SJCRH30 (cell line): ENCODE measurements at regions not wholly inside any gene's neighbourhood (a gene's known extent, or its start where the extent isn't known, plus 50 kb on each side); places are given as distances from the start of the nearest gene placed in this dataset.
"Not testable (repeated sequence)": the region's sequence is repeated elsewhere in the genome, so short reads cannot be mapped to it uniquely, and the experiment has no call there.

Experiments
- DNase-seq, 2 experiments: peaks; one replicate each; pipeline ENCODE4 v3.0.0-alpha.2; 2015 to 2020
- H3K27ac ChIP-seq: fragments of 250-450 bp; sonication (Bioruptor Pico); 2 replicates; pipeline ENCODE4 v1.5.1; 2020; ENCODE audit warnings: mild to moderate bottlenecking, moderate library complexity
- H3K27me3 ChIP-seq: fragments of 250-450 bp; sonication (Bioruptor Pico); 2 replicates; pipeline ENCODE4 v1.5.1; 2020; ENCODE audit warnings: mild to moderate bottlenecking, moderate library complexity
- H3K36me3 ChIP-seq: fragments of 250-450 bp; sonication (Bioruptor Pico); 2 replicates; pipeline ENCODE4 v1.5.1; 2020; ENCODE audit warnings: mild to moderate bottlenecking, moderate library complexity
- H3K4me1 ChIP-seq: fragments of 250-450 bp; sonication (Bioruptor Pico); 2 replicates; pipeline ENCODE4 v1.5.1; 2020; ENCODE audit warnings: mild to moderate bottlenecking, moderate library complexity
- H3K4me3 ChIP-seq: fragments of 250-450 bp; sonication (Bioruptor Pico); 2 replicates; pipeline ENCODE4 v1.5.1; 2020; ENCODE audit warnings: mild to moderate bottlenecking, moderate library complexity
- H3K9me3 ChIP-seq: fragments of 250-450 bp; sonication (Bioruptor Pico); replicated peaks from 2 replicates; pipeline ENCODE4 v1.5.1; 2020; ENCODE audit warnings: mild to moderate bottlenecking, moderate library complexity

DNA sequence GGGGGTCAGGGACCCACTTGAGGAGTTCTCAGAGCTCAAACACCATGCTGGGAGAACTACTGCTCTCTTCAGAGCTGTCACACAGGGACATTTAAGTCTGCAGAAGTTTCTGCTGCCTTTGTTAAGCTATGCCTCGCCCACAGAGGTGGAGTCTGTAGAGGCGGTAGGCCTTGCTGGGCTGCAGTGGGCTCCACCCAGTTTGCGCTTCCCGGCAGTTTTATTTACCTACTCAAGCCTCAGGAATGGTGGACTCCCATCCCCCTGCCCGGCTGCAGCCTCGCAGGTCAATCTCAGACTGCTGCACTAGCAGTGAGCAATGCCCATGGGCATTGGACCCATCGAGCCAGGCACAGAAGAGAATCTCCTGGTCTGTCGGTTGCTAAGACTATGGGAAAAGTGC, 706.4 kb downstream of the LRRIQ3 start:
- H3K27ac ChIP-seq: no peak overlapping the region
- no peaks in the 10 kb centered on the region for H3K27me3 ChIP-seq
- no peaks in the 10 kb centered on the region for H3K36me3 ChIP-seq
- no peak for DNase-seq
- no peaks in the 10 kb centered on the region for H3K4me1 ChIP-seq
- no peaks in the 10 kb centered on the region for H3K9me3 ChIP-seq
- H3K4me3 ChIP-seq: no peak overlapping the region

DNA sequence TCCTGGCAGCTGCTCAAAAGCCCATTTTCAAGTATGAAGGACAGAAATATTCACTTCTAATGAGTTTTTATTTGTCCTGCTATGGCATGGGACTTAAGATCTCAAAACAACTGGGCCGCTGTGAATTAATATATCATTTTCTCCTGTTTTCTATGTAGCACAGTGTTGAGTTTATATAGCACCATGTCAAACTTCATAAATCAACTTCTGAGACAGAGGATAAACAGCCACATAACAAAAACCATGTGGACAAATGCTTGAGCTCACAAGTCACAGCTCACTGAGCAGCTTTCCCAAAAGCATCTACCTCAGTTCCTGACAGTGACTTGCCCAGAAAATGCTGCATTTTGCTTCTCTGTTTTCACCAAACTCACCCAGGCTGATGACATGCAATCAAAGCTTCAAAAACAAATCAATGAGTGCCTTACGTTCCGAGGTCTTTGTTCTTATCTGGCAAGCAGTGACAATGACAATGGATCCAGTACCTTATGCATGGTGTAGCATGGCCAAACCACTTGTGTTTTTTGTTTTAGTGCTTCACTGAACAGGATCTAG, 722.6 kb downstream of the LRRIQ3 start:
- no peak overlapping the region for H3K27ac ChIP-seq
- no peaks in the 10 kb centered on the region for H3K36me3 ChIP-seq
- no peaks in the 10 kb centered on the region for H3K9me3 ChIP-seq
- no peak for DNase-seq
- H3K4me3 ChIP-seq: no peak overlapping the region
- no peaks in the 10 kb centered on the region for H3K4me1 ChIP-seq
- H3K27me3 ChIP-seq: no peaks in the 10 kb centered on the region

DNA sequence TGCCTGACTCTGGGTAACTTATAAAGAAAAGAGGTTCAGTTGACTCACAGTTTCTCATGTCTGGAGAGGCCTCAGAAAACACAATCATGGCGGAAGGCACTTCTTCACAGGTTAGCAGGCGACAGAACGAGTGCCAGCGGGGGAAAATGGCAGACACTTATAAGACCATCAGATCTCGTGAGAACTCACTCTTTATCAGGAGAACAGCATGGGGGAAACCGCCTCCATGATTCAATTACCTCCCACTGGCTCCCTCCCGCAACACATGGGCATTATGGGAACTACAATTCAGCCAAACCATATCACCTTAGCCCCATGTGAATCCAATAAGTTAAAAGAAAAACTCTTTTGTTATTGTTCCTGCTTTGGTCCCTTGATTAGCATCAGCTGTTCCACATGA, 725.2 kb downstream of the LRRIQ3 start:
- no peaks in the 10 kb centered on the region for H3K9me3 ChIP-seq
- no peaks in the 10 kb centered on the region for H3K4me1 ChIP-seq
- peak in 1 of 2 experiments; percentile 4 for DNase-seq
- no peak overlapping the region for H3K27ac ChIP-seq
- H3K36me3 ChIP-seq: no peaks in the 10 kb centered on the region
- H3K4me3 ChIP-seq: no peak overlapping the region
- H3K27me3 ChIP-seq: no peaks in the 10 kb centered on the region

DNA sequence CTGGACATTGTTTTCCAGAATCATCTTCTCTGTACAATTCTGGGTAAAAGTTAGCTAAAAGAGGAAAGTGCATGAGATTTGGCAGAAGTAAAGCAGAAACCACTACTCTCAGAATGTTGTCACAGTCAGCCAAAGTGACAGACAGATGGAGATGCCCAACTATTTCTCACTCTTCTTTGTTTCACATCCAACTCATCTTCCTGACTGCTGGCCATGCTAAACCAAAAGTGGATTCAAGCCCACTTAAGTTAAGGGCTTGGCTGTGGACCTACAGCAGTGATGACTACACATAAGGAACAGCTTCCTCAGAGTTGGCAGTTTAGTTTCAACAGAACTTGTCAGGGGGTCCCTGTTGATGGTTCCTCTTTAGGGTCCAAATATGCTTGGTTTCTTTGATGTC, 730.2 kb downstream of the LRRIQ3 start:
- H3K4me1 ChIP-seq: no peaks in the 10 kb centered on the region

DNA sequence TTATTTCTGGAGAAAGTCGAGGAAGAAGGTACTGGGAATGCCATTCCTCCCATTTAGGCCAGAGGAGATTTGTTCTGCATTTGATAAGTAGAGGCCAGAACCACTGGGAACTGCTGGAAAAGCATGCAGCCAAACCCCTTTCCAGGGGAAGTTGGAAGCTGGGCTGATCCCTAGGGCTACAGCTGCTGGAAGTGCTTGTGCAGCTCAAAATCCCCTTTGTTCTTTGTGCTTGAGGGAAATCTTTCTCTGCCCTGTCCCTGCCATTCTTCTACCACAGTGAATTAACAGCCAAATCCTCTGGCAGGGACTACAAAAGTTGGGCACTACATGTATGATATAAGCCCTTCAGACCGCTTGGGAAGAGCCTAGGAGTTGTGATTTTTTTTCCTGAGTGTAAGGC, 734.1 kb downstream of the LRRIQ3 start:
- H3K36me3 ChIP-seq: no peaks in the 10 kb centered on the region
- H3K4me3 ChIP-seq: no peak overlapping the region
- H3K4me1 ChIP-seq: no peaks in the 10 kb centered on the region
- H3K27me3 ChIP-seq: no peaks in the 10 kb centered on the region
- no peaks in the 10 kb centered on the region for H3K9me3 ChIP-seq
- peak; percentile 2 to 21 for DNase-seq
- H3K27ac ChIP-seq: no peak overlapping the region

More for the DNA sequence above, 730.2 kb downstream of the LRRIQ3 start:
- Histone ChIP-seq H3K27ac (no peak overlapping the region), H3K36me3 (no peaks in the 10 kb centered on the region), H3K9me3 (no peaks in the 10 kb centered on the region), H3K27me3 (no peaks in the 10 kb centered on the region), H3K4me3 (no peak overlapping the region)
- no peak for DNase-seq

DNA sequence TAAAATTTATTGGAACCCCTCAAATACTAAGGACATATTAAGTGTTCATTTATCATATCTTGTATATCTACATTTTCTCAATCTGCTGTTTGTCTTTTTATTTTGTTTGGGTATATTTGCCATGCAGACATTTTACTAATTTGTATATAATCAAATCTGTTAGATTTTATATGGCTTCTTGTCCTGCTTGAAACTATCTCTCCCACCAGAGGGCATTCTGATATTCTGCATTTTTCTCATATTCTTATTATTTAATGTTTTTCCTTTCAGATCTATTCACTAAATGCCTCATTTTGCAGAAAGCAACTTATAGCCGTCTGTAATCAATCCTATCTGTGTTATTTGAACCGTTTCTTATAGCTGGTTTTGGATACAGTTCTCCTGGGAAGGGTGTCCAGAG, 745.5 kb downstream of the LRRIQ3 start:
- Histone ChIP-seq H3K27ac (no peak overlapping the region), H3K4me3 (no peak overlapping the region), H3K9me3 (no peaks in the 10 kb centered on the region), H3K4me1 (no peaks in the 10 kb centered on the region), H3K27me3 (no peaks in the 10 kb centered on the region), H3K36me3 (no peaks in the 10 kb centered on the region)
- no peak for DNase-seq

DNA sequence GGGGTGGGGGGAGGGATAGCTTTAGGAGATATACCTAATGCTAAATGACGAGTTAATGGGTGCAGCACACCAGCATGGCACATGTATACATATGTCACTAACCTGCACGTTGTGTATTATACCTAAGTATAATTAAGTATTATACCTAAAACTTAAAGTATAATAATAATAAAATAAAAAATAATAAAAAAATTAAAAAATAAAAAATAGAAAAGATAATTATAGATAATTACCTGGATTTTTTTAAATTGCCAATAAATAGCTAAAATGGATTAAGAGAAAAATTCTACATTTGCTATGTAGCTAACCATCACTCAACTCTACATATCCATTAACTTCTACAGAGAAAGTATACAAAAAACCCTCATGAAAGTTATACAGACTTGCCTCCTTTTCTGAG, 747.3 kb downstream of the LRRIQ3 start:
- not testable (repeated sequence) for H3K4me3 ChIP-seq, DNase-seq, H3K9me3 ChIP-seq, H3K27me3 ChIP-seq, H3K4me1 ChIP-seq, H3K27ac ChIP-seq, H3K36me3 ChIP-seq

DNA sequence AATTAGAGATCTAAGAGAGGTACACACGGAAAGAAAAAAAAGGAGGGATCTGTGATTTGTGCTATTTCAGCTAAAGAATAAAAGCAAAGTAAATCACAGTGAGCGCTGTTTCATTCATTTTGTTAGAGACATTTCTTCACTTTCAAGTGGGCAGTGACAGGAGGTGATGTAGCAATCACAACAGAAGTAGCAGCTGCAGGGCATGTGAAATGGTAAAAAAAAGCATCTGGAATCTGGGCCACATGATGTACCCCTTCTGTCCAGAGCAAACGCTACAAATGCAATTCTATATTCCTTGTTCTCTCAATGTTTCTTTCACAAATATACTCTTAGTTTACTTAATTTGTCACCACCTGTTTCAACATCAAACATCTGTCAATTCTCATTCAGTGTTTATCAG, 786.5 kb downstream of the LRRIQ3 start:
- Histone ChIP-seq H3K9me3 (no peaks in the 10 kb centered on the region), H3K4me1 (no peaks in the 10 kb centered on the region), H3K27me3 (no peaks in the 10 kb centered on the region), H3K36me3 (no peaks in the 10 kb centered on the region), H3K4me3 (no peak overlapping the region), H3K27ac (no peak overlapping the region)
- DNase-seq: no peak

DNA sequence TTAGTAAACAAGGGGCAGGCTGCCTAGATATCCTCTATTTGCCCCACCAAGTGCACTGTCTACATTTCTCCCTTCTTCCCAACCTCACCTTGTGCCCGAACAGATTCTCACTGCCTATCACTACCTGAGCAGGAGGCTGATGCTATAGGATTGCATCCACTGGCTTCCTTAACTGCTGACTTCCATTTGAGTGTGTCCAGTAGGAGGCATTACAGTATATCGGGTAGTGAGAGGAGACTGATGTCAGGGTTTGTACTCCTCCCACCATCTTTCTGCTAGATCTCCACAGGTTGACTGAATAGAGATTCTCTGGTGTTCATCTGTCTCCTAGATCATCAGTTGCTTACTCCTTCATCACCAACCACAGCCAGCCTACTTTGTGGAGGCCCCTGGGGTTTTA, 796.3 kb downstream of the LRRIQ3 start:
- Histone ChIP-seq H3K4me3 (no peak overlapping the region), H3K9me3 (no peaks in the 10 kb centered on the region), H3K27me3 (no peaks in the 10 kb centered on the region), H3K36me3 (no peaks in the 10 kb centered on the region), H3K4me1 (no peaks in the 10 kb centered on the region), H3K27ac (no peak overlapping the region)
- DNase-seq: peak in 1 of 2 experiments; percentile 1

DNA sequence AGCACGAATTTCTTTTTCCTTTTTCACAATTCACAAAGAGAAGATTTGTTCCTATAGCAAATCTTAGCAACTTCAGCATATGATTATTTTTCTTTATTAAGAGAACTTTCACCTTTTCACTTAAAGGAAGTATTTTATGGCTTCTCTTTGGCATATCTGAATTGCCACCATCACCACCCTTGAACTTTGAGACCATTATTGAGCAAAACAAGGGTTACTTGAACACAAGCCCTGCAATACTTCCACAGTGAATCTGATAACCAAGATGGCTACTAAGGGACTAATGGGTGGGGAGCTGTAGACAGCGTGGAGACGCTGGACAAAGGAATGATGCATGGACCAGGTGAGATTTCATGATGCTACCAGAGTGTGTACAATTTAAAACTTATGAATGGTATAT, 815.0 kb downstream of the LRRIQ3 start:
- H3K27me3 ChIP-seq: no peaks in the 10 kb centered on the region
- H3K4me1 ChIP-seq: no peaks in the 10 kb centered on the region
- no peak for DNase-seq
- no peaks in the 10 kb centered on the region for H3K9me3 ChIP-seq
- H3K27ac ChIP-seq: no peak overlapping the region
- H3K4me3 ChIP-seq: no peak overlapping the region
- H3K36me3 ChIP-seq: no peaks in the 10 kb centered on the region

DNA sequence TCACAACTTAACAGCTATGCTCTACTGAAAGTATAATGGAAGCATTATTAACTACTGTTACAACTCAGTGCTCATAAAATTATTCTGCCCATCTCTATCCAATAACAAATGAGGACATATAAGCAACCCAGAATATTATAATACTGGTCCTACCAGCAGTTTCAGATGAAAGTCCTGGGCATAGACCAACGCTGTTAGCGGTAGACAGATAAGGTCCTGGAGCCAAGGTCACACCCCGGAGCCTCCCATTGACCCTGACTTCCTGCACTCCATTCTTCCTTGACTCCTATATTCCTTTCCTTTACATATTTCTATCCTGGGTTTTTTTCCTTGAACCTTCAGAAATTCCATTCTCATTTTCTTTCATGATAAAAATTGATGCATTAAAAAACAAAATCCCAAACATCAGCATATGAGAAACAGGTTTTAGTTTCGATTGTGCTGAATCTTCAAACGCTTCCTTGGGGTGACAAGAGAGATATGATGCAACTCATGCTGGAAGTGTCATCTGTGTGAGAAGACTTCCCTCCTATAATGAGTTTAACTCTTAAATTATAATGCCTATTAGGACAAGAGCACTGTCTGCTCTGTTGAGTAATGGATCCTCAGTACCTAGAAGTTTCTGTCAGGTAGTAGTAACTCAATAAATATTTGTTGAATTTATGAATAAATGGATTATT, 831.1 kb downstream of the LRRIQ3 start:
- no peak overlapping the region for H3K27ac ChIP-seq
- H3K4me3 ChIP-seq: no peak overlapping the region
- H3K4me1 ChIP-seq: no peaks in the 10 kb centered on the region
- no peaks in the 10 kb centered on the region for H3K27me3 ChIP-seq
- H3K9me3 ChIP-seq: no peaks in the 10 kb centered on the region
- no peaks in the 10 kb centered on the region for H3K36me3 ChIP-seq
- DNase-seq: no peak

DNA sequence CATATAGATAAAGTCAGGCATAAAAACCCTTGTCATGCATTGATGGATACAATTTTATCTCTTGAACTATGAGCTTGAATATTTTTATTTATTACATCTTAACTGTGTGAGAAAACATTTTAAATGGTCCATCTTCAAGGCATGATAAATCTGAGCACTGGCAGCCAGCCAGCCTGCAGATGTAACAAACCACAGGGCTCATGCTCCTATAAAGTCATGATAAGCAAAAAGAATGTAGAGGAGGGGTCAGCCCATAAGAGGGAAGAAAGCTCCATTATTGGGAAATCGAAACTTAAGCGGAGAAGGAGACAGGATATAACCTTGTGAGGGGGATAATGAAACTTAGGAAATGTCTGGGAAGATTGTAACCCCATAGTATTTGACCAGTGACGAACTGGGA, 839.0 kb downstream of the LRRIQ3 start:
- Histone ChIP-seq H3K9me3 (no peaks in the 10 kb centered on the region), H3K36me3 (no peaks in the 10 kb centered on the region), H3K4me1 (no peaks in the 10 kb centered on the region), H3K27me3 (no peaks in the 10 kb centered on the region), H3K4me3 (no peak overlapping the region), H3K27ac (no peak overlapping the region)
- no peak for DNase-seq

DNA sequence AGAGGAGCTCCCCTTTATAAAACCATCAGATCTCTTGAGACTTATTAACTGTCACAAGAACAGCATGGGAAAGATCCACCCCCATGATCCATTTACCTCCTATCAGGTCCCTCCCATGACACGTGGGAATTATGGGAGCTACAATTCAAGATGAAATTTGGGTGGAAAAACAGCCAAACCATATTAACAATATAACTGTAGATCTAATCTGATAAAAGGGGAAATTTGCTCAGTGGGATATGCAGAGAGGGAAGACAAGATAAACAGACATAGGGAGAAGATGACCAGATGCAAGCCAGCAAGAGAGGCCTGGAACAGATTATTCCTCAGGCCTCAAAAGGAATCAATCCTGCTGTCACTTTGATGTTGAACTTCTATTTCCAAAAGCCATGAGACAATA, 841.5 kb downstream of the LRRIQ3 start:
- no peaks in the 10 kb centered on the region for H3K27me3 ChIP-seq
- H3K36me3 ChIP-seq: no peaks in the 10 kb centered on the region
- no peaks in the 10 kb centered on the region for H3K4me1 ChIP-seq
- DNase-seq: no peak
- H3K4me3 ChIP-seq: no peak overlapping the region
- H3K27ac ChIP-seq: no peak overlapping the region
- H3K9me3 ChIP-seq: no peaks in the 10 kb centered on the region

DNA sequence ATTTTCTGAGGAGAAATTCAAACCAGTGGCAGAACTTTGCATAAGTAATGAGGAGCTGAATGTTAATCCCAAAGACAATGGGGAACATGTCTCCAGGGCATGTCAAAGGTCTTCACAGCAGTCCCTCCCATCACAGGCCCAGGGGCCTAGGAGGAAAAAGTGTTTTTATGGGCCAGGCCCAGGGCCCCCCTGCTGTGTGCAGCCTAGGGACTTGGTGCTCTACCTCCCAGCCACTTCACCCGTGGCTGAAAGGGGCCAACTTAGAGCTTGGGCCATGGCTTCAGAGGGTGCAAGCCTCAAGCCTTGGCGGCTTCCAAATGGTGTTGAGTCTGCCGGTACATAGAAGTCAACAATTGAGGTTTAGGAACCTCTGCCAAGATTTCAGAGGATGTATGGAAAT, 854.0 kb downstream of the LRRIQ3 start:
- DNase-seq: no peak
- Histone ChIP-seq H3K27ac (no peak overlapping the region), H3K36me3 (no peaks in the 10 kb centered on the region)

DNA sequence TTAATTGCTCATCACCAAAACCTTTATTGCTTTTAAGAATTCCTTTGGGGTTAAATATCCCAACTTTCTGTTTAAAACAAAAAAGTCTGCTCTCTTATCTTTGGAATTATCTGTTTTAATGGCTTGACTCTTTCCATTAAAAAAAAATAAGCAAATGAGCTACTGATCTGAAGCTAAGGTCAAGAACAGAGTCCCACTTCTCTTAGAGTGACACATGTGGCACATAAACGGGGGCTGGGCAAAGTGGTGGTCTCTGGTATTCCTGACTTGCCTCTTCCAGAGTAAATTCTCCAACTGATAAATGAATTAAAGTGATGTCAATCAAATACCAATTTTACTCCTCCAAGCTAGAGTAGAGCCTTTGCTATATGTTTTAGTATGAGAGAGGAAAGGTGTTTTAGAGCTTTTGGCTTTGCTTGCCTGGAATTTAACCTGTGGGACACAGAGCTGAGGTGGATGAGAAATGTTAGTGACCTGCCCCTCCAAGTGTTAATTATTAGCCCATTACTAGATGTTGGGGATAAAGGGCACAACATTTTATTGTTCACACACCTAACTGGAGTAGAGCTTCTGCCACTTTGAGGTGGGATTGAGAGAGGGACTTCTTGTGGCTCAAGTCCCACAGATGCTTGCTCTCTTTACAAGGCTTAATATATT, 864.0 kb downstream of the LRRIQ3 start:
- H3K4me3 ChIP-seq: no peak overlapping the region
- H3K27me3 ChIP-seq: no peaks in the 10 kb centered on the region
- H3K36me3 ChIP-seq: no peaks in the 10 kb centered on the region
- no peaks in the 10 kb centered on the region for H3K9me3 ChIP-seq
- no peak overlapping the region for H3K27ac ChIP-seq
- DNase-seq: no peak
- H3K4me1 ChIP-seq: no peaks in the 10 kb centered on the region

More for the DNA sequence above, 854.0 kb downstream of the LRRIQ3 start:
- Histone ChIP-seq H3K4me1 (no peaks in the 10 kb centered on the region; the same call in 1 of the 2 replicates), H3K27me3 (no peaks in the 10 kb centered on the region), H3K9me3 (no peaks in the 10 kb centered on the region), H3K4me3 (no peak overlapping the region)

DNA sequence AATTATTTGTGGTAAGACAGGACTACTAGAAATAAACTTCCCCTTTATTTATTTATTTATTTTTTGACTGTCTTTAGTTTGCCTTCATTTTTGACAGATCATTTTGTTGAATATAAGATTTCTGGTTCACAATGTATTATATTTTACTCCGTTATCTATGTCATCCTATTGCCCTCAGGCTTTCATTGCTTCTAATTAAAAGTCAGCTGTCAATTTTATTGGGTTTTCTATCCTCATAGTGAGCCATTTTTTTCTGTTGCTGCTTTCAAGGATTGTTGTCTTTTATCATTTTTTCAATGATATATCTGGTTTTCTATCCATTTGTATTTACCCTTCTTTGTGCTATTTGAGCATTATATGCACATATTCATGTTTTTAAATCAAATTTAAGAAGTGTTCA, 866.2 kb downstream of the LRRIQ3 start:
- no peaks in the 10 kb centered on the region for H3K27me3 ChIP-seq
- H3K4me1 ChIP-seq: no peaks in the 10 kb centered on the region
- no peak for DNase-seq
- H3K27ac ChIP-seq: no peak overlapping the region
- no peaks in the 10 kb centered on the region for H3K9me3 ChIP-seq
- no peak overlapping the region for H3K4me3 ChIP-seq
- no peaks in the 10 kb centered on the region for H3K36me3 ChIP-seq
